ENCODE measurements at regions not wholly inside any gene's neighbourhood (a gene's known extent, or its start where the extent isn't known, plus 50 kb on each side); places are given as distances from the start of the nearest gene placed in this dataset.
"Not testable (repeated sequence)": the region's sequence is repeated elsewhere in the genome, so short reads cannot be mapped to it uniquely, and the experiment has no call there.

DNA sequence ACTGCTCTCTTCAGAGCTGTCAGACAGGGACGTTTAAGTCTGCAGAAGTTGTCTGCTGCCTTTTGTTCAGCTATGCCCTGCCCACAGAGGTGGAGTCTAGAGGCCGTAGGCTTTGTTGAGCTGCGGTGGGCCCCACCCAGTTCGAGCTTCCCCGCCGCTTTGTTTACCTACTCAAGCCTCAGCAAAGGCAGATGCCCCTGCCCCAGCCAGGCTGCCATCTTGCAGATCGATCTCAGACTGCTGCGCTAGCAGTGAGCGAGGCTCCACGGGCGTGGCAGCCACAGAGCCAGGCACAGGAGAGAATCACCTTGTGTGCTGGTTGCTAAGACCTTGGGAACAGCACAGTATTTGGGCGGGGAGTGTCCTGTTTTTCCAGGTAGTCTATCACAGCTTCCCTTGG is 120.8 kb upstream of the SOX2 start:
- not testable (repeated sequence) for H3K4me2 ChIP-seq (ENCODE audit: low read depth, low read length, poor library complexity, severe bottlenecking); H3K4me1 ChIP-seq (ENCODE audit: low read length); H3K36me3 ChIP-seq (ENCODE audit: insufficient read depth, low read length); H3K27me3 ChIP-seq (ENCODE audit: low read length); H3K9ac ChIP-seq (ENCODE audit: low read length); H3K9me2 ChIP-seq (replicated peaks; ENCODE audit: insufficient read depth, low read length); H3K4me3 ChIP-seq (ENCODE audit: low read length); DNase-seq; H3K27ac ChIP-seq (ENCODE audit: low read length); H2AFZ ChIP-seq (ENCODE audit: low read length); H3K9me3 ChIP-seq (ENCODE audit: low read length); H3K79me2 ChIP-seq (ENCODE audit: low read length); H4K20me1 ChIP-seq (ENCODE audit: insufficient read depth, low read depth, low read length)

- H3K4me2 ChIP-seq (ENCODE audit: low read depth, low read length, poor library complexity, severe bottlenecking), result no peak overlapping the region
- H3K36me3 ChIP-seq (ENCODE audit: insufficient read depth, low read length), result no peaks in the 10 kb centered on the region
- no peaks in the 10 kb centered on the region for H3K4me1 ChIP-seq (ENCODE audit: low read length)
- no peak overlapping the region for H3K4me3 ChIP-seq (ENCODE audit: low read length)
- no peaks in the 10 kb centered on the region for H3K79me2 ChIP-seq (ENCODE audit: low read length)
- DNase-seq, result no peak
- H3K27ac ChIP-seq (ENCODE audit: low read length), result no peak overlapping the region
- no peak overlapping the region for H2AFZ ChIP-seq (ENCODE audit: low read length)
- no peaks in the 10 kb centered on the region for H4K20me1 ChIP-seq (ENCODE audit: insufficient read depth, low read depth, low read length)
- H3K9ac ChIP-seq (ENCODE audit: low read length), result no peak overlapping the region
- no peaks in the 10 kb centered on the region for H3K9me3 ChIP-seq (ENCODE audit: low read length)
- H3K9me2 ChIP-seq (replicated peaks; ENCODE audit: insufficient read depth, low read length), result no peaks in the 10 kb centered on the region
- no peaks in the 10 kb centered on the region for H3K27me3 ChIP-seq (ENCODE audit: low read length)
Measured at GRCh38 chr3:181582619-181583018, 129.1 kb upstream of the SOX2 start.

DNA sequence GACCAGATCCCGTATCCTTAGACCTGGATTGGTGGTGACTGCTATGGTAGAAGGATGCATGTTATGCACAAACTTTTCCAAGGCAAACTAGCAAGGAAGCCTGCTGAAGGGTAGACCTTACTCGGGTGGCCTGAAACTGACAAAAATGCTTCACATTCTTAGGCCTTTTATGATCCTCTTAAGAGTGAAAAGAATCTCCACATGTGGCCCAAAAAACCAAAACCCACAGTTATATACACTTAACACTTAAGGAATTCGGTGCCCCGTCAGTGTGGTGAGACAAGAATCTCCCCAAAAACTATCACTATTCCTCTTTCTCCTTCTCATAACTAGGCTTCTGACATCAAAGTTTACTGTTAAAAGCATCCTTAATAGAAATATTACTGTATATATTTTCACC is 130.1 kb upstream of the SOX2 start:
- no peaks in the 10 kb centered on the region for H4K20me1 ChIP-seq (ENCODE audit: insufficient read depth, low read depth, low read length)
- no peak overlapping the region for H2AFZ ChIP-seq (ENCODE audit: low read length)
- no peak overlapping the region for H3K27ac ChIP-seq (ENCODE audit: low read length)
- H3K9me2 ChIP-seq (replicated peaks; ENCODE audit: insufficient read depth, low read length), result no peaks in the 10 kb centered on the region
- H3K4me1 ChIP-seq (ENCODE audit: low read length), result no peaks in the 10 kb centered on the region
- H3K4me3 ChIP-seq (ENCODE audit: low read length), result no peak overlapping the region
- no peak overlapping the region for H3K4me2 ChIP-seq (ENCODE audit: low read depth, low read length, poor library complexity, severe bottlenecking)
- no peak for DNase-seq
- H3K79me2 ChIP-seq (ENCODE audit: low read length), result no peaks in the 10 kb centered on the region
- H3K27me3 ChIP-seq (ENCODE audit: low read length), result no peaks in the 10 kb centered on the region
- H3K9ac ChIP-seq (ENCODE audit: low read length), result no peak overlapping the region
- no peaks in the 10 kb centered on the region for H3K9me3 ChIP-seq (ENCODE audit: low read length)
- H3K36me3 ChIP-seq (ENCODE audit: insufficient read depth, low read length), result no peaks in the 10 kb centered on the region

GRCh38 chr3:181578743-181579142 is 133.0 kb upstream of the SOX2 start:
- no peak overlapping the region for H3K4me3 ChIP-seq (ENCODE audit: low read length)
- H3K27me3 ChIP-seq (ENCODE audit: low read length), result no peaks in the 10 kb centered on the region
- H3K4me2 ChIP-seq (ENCODE audit: low read depth, low read length, poor library complexity, severe bottlenecking), result no peak overlapping the region
- H4K20me1 ChIP-seq (ENCODE audit: insufficient read depth, low read depth, low read length), result no peaks in the 10 kb centered on the region
- no peaks in the 10 kb centered on the region for H3K9me3 ChIP-seq (ENCODE audit: low read length)
- no peaks in the 10 kb centered on the region for H3K9me2 ChIP-seq (replicated peaks; ENCODE audit: insufficient read depth, low read length)
- no peaks in the 10 kb centered on the region for H3K36me3 ChIP-seq (ENCODE audit: insufficient read depth, low read length)
- H3K9ac ChIP-seq (ENCODE audit: low read length), result no peak overlapping the region
- no peak overlapping the region for H2AFZ ChIP-seq (ENCODE audit: low read length)
- H3K4me1 ChIP-seq (ENCODE audit: low read length), result no peaks in the 10 kb centered on the region
- H3K27ac ChIP-seq (ENCODE audit: low read length), result no peak overlapping the region
- no peaks in the 10 kb centered on the region for H3K79me2 ChIP-seq (ENCODE audit: low read length)
- DNase-seq, result no peak

GRCh38 chr3:181572432-181572831 is 139.3 kb upstream of the SOX2 start:
- Histone ChIP-seq H4K20me1 (ENCODE audit: insufficient read depth, low read depth, low read length) (no peaks in the 10 kb centered on the region), H3K4me3 (ENCODE audit: low read length) (no peak overlapping the region), H3K4me1 (ENCODE audit: low read length) (no peaks in the 10 kb centered on the region), H3K27me3 (ENCODE audit: low read length) (no peaks in the 10 kb centered on the region), H3K9me2 (replicated peaks; ENCODE audit: insufficient read depth, low read length) (no peaks in the 10 kb centered on the region), H3K27ac (ENCODE audit: low read length) (no peak overlapping the region), H2AFZ (ENCODE audit: low read length) (no peak overlapping the region), H3K4me2 (ENCODE audit: low read depth, low read length, poor library complexity, severe bottlenecking) (no peak overlapping the region), H3K36me3 (ENCODE audit: insufficient read depth, low read length) (no peaks in the 10 kb centered on the region), H3K79me2 (ENCODE audit: low read length) (no peaks in the 10 kb centered on the region), H3K9me3 (ENCODE audit: low read length) (no peaks in the 10 kb centered on the region), H3K9ac (ENCODE audit: low read length) (no peak overlapping the region)
- no peak for DNase-seq

DNA sequence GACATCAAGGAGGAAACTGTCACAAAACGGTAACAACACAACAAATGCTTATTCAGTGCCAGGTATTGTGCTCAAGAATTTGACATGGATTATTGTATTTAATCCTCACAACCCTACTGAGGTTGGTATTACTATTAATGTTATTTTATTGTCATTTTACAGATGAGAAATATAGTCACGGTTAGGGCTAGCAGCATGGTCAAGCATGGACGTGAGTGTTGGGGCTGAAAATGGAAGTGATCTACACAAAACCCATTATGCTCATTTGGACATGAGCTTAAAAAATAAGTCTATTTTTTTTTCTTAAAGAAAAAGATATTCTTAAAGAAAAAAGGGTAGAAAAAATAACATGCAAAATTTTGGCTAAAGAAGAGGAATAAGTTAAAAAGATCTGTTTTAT is 141.3 kb upstream of the SOX2 start:
- no peaks in the 10 kb centered on the region for H4K20me1 ChIP-seq (ENCODE audit: insufficient read depth, low read depth, low read length)
- H3K9me2 ChIP-seq (replicated peaks; ENCODE audit: insufficient read depth, low read length), result no peaks in the 10 kb centered on the region
- no peak overlapping the region for H3K4me2 ChIP-seq (ENCODE audit: low read depth, low read length, poor library complexity, severe bottlenecking)
- no peak for DNase-seq
- no peak overlapping the region for H3K27ac ChIP-seq (ENCODE audit: low read length)
- H3K36me3 ChIP-seq (ENCODE audit: insufficient read depth, low read length), result no peaks in the 10 kb centered on the region
- H3K9ac ChIP-seq (ENCODE audit: low read length), result no peak overlapping the region
- H3K4me1 ChIP-seq (ENCODE audit: low read length), result no peaks in the 10 kb centered on the region
- no peak overlapping the region for H3K4me3 ChIP-seq (ENCODE audit: low read length)
- no peaks in the 10 kb centered on the region for H3K27me3 ChIP-seq (ENCODE audit: low read length)
- no peaks in the 10 kb centered on the region for H3K9me3 ChIP-seq (ENCODE audit: low read length)
- no peaks in the 10 kb centered on the region for H3K79me2 ChIP-seq (ENCODE audit: low read length)
- no peak overlapping the region for H2AFZ ChIP-seq (ENCODE audit: low read length)

DNA sequence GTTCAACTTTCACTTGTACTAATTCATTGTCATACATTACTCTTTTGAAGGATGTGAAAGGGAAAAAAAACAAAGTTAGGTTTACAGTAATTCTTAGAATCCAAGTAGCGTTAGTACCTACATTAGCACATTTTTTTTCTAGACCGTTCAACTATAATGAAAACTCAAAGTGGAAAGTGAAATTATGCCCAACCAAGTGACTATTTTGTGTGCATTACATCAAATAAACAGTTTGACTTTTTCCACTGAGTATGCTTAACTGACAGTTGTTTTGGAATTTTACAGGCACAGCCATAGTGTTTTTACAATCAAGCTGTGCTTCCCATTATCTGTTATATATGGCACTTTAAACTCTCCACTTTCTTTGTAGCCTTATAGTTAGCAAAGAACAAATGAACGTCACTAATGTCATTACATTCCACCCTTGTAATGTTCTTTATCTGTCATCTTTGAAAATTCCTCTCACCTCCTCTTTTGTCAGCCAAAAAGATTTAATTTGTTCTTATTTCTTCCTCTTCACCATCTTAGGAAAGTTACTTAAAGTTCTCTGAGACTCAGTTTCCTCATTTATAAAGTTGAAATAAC is 142.3 kb upstream of the SOX2 start:
- no peak overlapping the region for H3K4me3 ChIP-seq (ENCODE audit: low read length)
- no peak overlapping the region for H2AFZ ChIP-seq (ENCODE audit: low read length)
- no peaks in the 10 kb centered on the region for H3K79me2 ChIP-seq (ENCODE audit: low read length)
- no peak for DNase-seq
- H3K9me2 ChIP-seq (replicated peaks; ENCODE audit: insufficient read depth, low read length), result no peaks in the 10 kb centered on the region
- H3K9me3 ChIP-seq (ENCODE audit: low read length), result no peaks in the 10 kb centered on the region
- H3K4me1 ChIP-seq (ENCODE audit: low read length), result no peaks in the 10 kb centered on the region
- no peak overlapping the region for H3K9ac ChIP-seq (ENCODE audit: low read length)
- no peak overlapping the region for H3K27ac ChIP-seq (ENCODE audit: low read length)
- H3K27me3 ChIP-seq (ENCODE audit: low read length), result no peaks in the 10 kb centered on the region
- H4K20me1 ChIP-seq (ENCODE audit: insufficient read depth, low read depth, low read length), result no peaks in the 10 kb centered on the region
- H3K36me3 ChIP-seq (ENCODE audit: insufficient read depth, low read length), result no peaks in the 10 kb centered on the region
- H3K4me2 ChIP-seq (ENCODE audit: low read depth, low read length, poor library complexity, severe bottlenecking), result no peak overlapping the region

- Histone ChIP-seq H3K4me1 (ENCODE audit: low read length) (no peaks in the 10 kb centered on the region), H4K20me1 (ENCODE audit: insufficient read depth, low read depth, low read length) (no peaks in the 10 kb centered on the region), H3K4me3 (ENCODE audit: low read length) (no peak overlapping the region), H3K36me3 (ENCODE audit: insufficient read depth, low read length) (no peaks in the 10 kb centered on the region), H2AFZ (ENCODE audit: low read length) (no peak overlapping the region), H3K27ac (ENCODE audit: low read length) (no peak overlapping the region), H3K9ac (ENCODE audit: low read length) (no peak overlapping the region), H3K9me2 (replicated peaks; ENCODE audit: insufficient read depth, low read length) (no peaks in the 10 kb centered on the region), H3K79me2 (ENCODE audit: low read length) (no peaks in the 10 kb centered on the region), H3K27me3 (ENCODE audit: low read length) (no peaks in the 10 kb centered on the region), H3K9me3 (ENCODE audit: low read length) (no peaks in the 10 kb centered on the region), H3K4me2 (ENCODE audit: low read depth, low read length, poor library complexity, severe bottlenecking) (no peak overlapping the region)
- DNase-seq, result no peak
Measured at GRCh38 chr3:181568693-181569092, 143.0 kb upstream of the SOX2 start.

GRCh38 chr3:181568248-181568647 is 143.5 kb upstream of the SOX2 start:
- no peak overlapping the region for H2AFZ ChIP-seq (ENCODE audit: low read length)
- no peaks in the 10 kb centered on the region for H3K9me3 ChIP-seq (ENCODE audit: low read length)
- H3K4me1 ChIP-seq (ENCODE audit: low read length), result no peaks in the 10 kb centered on the region
- DNase-seq, result no peak
- H3K4me2 ChIP-seq (ENCODE audit: low read depth, low read length, poor library complexity, severe bottlenecking), result no peak overlapping the region
- no peaks in the 10 kb centered on the region for H4K20me1 ChIP-seq (ENCODE audit: insufficient read depth, low read depth, low read length)
- H3K4me3 ChIP-seq (ENCODE audit: low read length), result no peak overlapping the region
- no peak overlapping the region for H3K9ac ChIP-seq (ENCODE audit: low read length)
- no peaks in the 10 kb centered on the region for H3K27me3 ChIP-seq (ENCODE audit: low read length)
- H3K36me3 ChIP-seq (ENCODE audit: insufficient read depth, low read length), result no peaks in the 10 kb centered on the region
- H3K9me2 ChIP-seq (replicated peaks; ENCODE audit: insufficient read depth, low read length), result no peaks in the 10 kb centered on the region
- H3K79me2 ChIP-seq (ENCODE audit: low read length), result no peaks in the 10 kb centered on the region
- no peak overlapping the region for H3K27ac ChIP-seq (ENCODE audit: low read length)
